ENCODE measurements at regions not wholly inside any gene's neighbourhood (a gene's known extent, or its start where the extent isn't known, plus 50 kb on each side); places are given as distances from the start of the nearest gene placed in this dataset.

- Histone ChIP-seq H3K4me1 (ENCODE audit: control insufficient read depth, insufficient read depth, low read length) (no peaks in the 10 kb centered on the region), H3K36me3 (ENCODE audit: control insufficient read depth, insufficient read depth, low read length) (no peaks in the 10 kb centered on the region), H3K27me3 (ENCODE audit: control insufficient read depth, insufficient read depth, low read length) (no peaks in the 10 kb centered on the region), H3K27ac (ENCODE audit: low read length) (no peak overlapping the region), H3K9me3 (ENCODE audit: control insufficient read depth, insufficient read depth, low read length) (no peaks in the 10 kb centered on the region), H3K4me3 (ENCODE audit: low read length) (no peak overlapping the region)
- no CpG with 5 or more reads among the region's 1 CpG for WGBS (ENCODE audit: insufficient coverage, insufficient read length)
- DNase-seq (ENCODE audit: low read depth, low spot score), result no peak
These were observed 460.4 kb downstream of the MBD2 start for GRCh38 chr18:53764086-53764485.

- Histone ChIP-seq H3K36me3 (ENCODE audit: control insufficient read depth, insufficient read depth, low read length) (no peaks in the 10 kb centered on the region), H3K27ac (ENCODE audit: low read length) (no peak overlapping the region), H3K4me3 (ENCODE audit: low read length) (no peak overlapping the region), H3K27me3 (ENCODE audit: control insufficient read depth, insufficient read depth, low read length) (no peaks in the 10 kb centered on the region), H3K4me1 (ENCODE audit: control insufficient read depth, insufficient read depth, low read length) (no peaks in the 10 kb centered on the region), H3K9me3 (ENCODE audit: control insufficient read depth, insufficient read depth, low read length) (no peaks in the 10 kb centered on the region)
- WGBS (ENCODE audit: insufficient coverage, insufficient read length), result no CpG with 5 or more reads among the region's 2 CpGs
- no peak for DNase-seq (ENCODE audit: low read depth, low spot score)
These were observed 467.1 kb downstream of the MBD2 start for GRCh38 chr18:53757328-53757727.

GRCh38 chr18:53756610-53756972, 467.9 kb downstream of the MBD2 start:
- no peaks in the 10 kb centered on the region for H3K36me3 ChIP-seq (ENCODE audit: control insufficient read depth, insufficient read depth, low read length)
- H3K27me3 ChIP-seq (ENCODE audit: control insufficient read depth, insufficient read depth, low read length), result no peaks in the 10 kb centered on the region
- H3K4me1 ChIP-seq (ENCODE audit: control insufficient read depth, insufficient read depth, low read length), result no peaks in the 10 kb centered on the region
- DNase-seq (ENCODE audit: low read depth, low spot score), result no peak
- 100% methylated on average over 3 of the region's 3 CpGs for WGBS (ENCODE audit: insufficient coverage, insufficient read length)
- H3K27ac ChIP-seq (ENCODE audit: low read length), result no peak overlapping the region
- H3K4me3 ChIP-seq (ENCODE audit: low read length), result no peak overlapping the region
- no peaks in the 10 kb centered on the region for H3K9me3 ChIP-seq (ENCODE audit: control insufficient read depth, insufficient read depth, low read length)

- no peak overlapping the region for H3K27ac ChIP-seq (ENCODE audit: low read length)
- no peaks in the 10 kb centered on the region for H3K9me3 ChIP-seq (ENCODE audit: control insufficient read depth, insufficient read depth, low read length)
- no peak overlapping the region for H3K4me3 ChIP-seq (ENCODE audit: low read length)
- no peak for DNase-seq (ENCODE audit: low read depth, low spot score)
- no peaks in the 10 kb centered on the region for H3K27me3 ChIP-seq (ENCODE audit: control insufficient read depth, insufficient read depth, low read length)
- no CpG with 5 or more reads among the region's 5 CpGs for WGBS (ENCODE audit: insufficient coverage, insufficient read length)
- H3K36me3 ChIP-seq (ENCODE audit: control insufficient read depth, insufficient read depth, low read length), result no peaks in the 10 kb centered on the region
- H3K4me1 ChIP-seq (ENCODE audit: control insufficient read depth, insufficient read depth, low read length), result no peaks in the 10 kb centered on the region
These were observed 468.4 kb downstream of the MBD2 start for GRCh38 chr18:53755914-53756609.

- no peak overlapping the region for H3K27ac ChIP-seq (ENCODE audit: low read length)
- H3K36me3 ChIP-seq (ENCODE audit: control insufficient read depth, insufficient read depth, low read length), result no peaks in the 10 kb centered on the region
- H3K4me3 ChIP-seq (ENCODE audit: low read length), result no peak overlapping the region
- DNase-seq (ENCODE audit: low read depth, low spot score), result no peak
- no peaks in the 10 kb centered on the region for H3K9me3 ChIP-seq (ENCODE audit: control insufficient read depth, insufficient read depth, low read length)
- no peaks in the 10 kb centered on the region for H3K27me3 ChIP-seq (ENCODE audit: control insufficient read depth, insufficient read depth, low read length)
- no peaks in the 10 kb centered on the region for H3K4me1 ChIP-seq (ENCODE audit: control insufficient read depth, insufficient read depth, low read length)
These were observed 470.3 kb downstream of the MBD2 start for GRCh38 chr18:53754154-53754553.

- H3K27ac ChIP-seq (ENCODE audit: low read length), result no peak overlapping the region
- no peak overlapping the region for H3K4me3 ChIP-seq (ENCODE audit: low read length)
- H3K27me3 ChIP-seq (ENCODE audit: control insufficient read depth, insufficient read depth, low read length), result no peaks in the 10 kb centered on the region
- no CpG with 5 or more reads among the region's 3 CpGs for WGBS (ENCODE audit: insufficient coverage, insufficient read length)
- H3K36me3 ChIP-seq (ENCODE audit: control insufficient read depth, insufficient read depth, low read length), result no peaks in the 10 kb centered on the region
- no peak for DNase-seq (ENCODE audit: low read depth, low spot score)
- H3K4me1 ChIP-seq (ENCODE audit: control insufficient read depth, insufficient read depth, low read length), result no peaks in the 10 kb centered on the region
- no peaks in the 10 kb centered on the region for H3K9me3 ChIP-seq (ENCODE audit: control insufficient read depth, insufficient read depth, low read length)
These were observed 470.9 kb downstream of the MBD2 start for GRCh38 chr18:53753601-53754000.

GRCh38 chr18:53752781-53753367, 471.6 kb downstream of the MBD2 start:
- no peaks in the 10 kb centered on the region for H3K4me1 ChIP-seq (ENCODE audit: control insufficient read depth, insufficient read depth, low read length)
- no peak for DNase-seq (ENCODE audit: low read depth, low spot score)
- H3K27me3 ChIP-seq (ENCODE audit: control insufficient read depth, insufficient read depth, low read length), result no peaks in the 10 kb centered on the region
- H3K27ac ChIP-seq (ENCODE audit: low read length), result no peak overlapping the region
- no peaks in the 10 kb centered on the region for H3K36me3 ChIP-seq (ENCODE audit: control insufficient read depth, insufficient read depth, low read length)
- H3K4me3 ChIP-seq (ENCODE audit: low read length), result no peak overlapping the region
- WGBS (ENCODE audit: insufficient coverage, insufficient read length), result no CpG with 5 or more reads among the region's 5 CpGs
- no peaks in the 10 kb centered on the region for H3K9me3 ChIP-seq (ENCODE audit: control insufficient read depth, insufficient read depth, low read length)

- Histone ChIP-seq H3K27ac (ENCODE audit: low read length) (no peak overlapping the region), H3K9me3 (ENCODE audit: control insufficient read depth, insufficient read depth, low read length) (no peaks in the 10 kb centered on the region), H3K4me3 (ENCODE audit: low read length) (no peak overlapping the region), H3K4me1 (ENCODE audit: control insufficient read depth, insufficient read depth, low read length) (no peaks in the 10 kb centered on the region; the same call in 1 of the 2 replicates), H3K36me3 (ENCODE audit: control insufficient read depth, insufficient read depth, low read length) (no peaks in the 10 kb centered on the region), H3K27me3 (ENCODE audit: control insufficient read depth, insufficient read depth, low read length) (no peaks in the 10 kb centered on the region)
- no CpG with 5 or more reads among the region's 5 CpGs for WGBS (ENCODE audit: insufficient coverage, insufficient read length)
- no peak for DNase-seq (ENCODE audit: low read depth, low spot score)
These were observed 474.7 kb downstream of the MBD2 start for GRCh38 chr18:53749766-53750165.

GRCh38 chr18:53747663-53748160, 476.8 kb downstream of the MBD2 start:
- H3K36me3 ChIP-seq (ENCODE audit: control insufficient read depth, insufficient read depth, low read length), result no peaks in the 10 kb centered on the region
- H3K4me1 ChIP-seq (ENCODE audit: control insufficient read depth, insufficient read depth, low read length), result no peaks in the 10 kb centered on the region; the same call in 1 of the 2 replicates
- no peaks in the 10 kb centered on the region for H3K9me3 ChIP-seq (ENCODE audit: control insufficient read depth, insufficient read depth, low read length)
- no peak overlapping the region for H3K27ac ChIP-seq (ENCODE audit: low read length)
- DNase-seq (ENCODE audit: low read depth, low spot score), result no peak
- no peaks in the 10 kb centered on the region for H3K27me3 ChIP-seq (ENCODE audit: control insufficient read depth, insufficient read depth, low read length)
- H3K4me3 ChIP-seq (ENCODE audit: low read length), result no peak overlapping the region

GRCh38 chr18:53747210-53747609, 477.3 kb downstream of the MBD2 start:
- DNase-seq (ENCODE audit: low read depth, low spot score), result no peak
- Histone ChIP-seq H3K27ac (ENCODE audit: low read length) (no peak overlapping the region), H3K4me3 (ENCODE audit: low read length) (no peak overlapping the region), H3K36me3 (ENCODE audit: control insufficient read depth, insufficient read depth, low read length) (no peaks in the 10 kb centered on the region), H3K9me3 (ENCODE audit: control insufficient read depth, insufficient read depth, low read length) (no peaks in the 10 kb centered on the region), H3K27me3 (ENCODE audit: control insufficient read depth, insufficient read depth, low read length) (no peaks in the 10 kb centered on the region), H3K4me1 (ENCODE audit: control insufficient read depth, insufficient read depth, low read length) (no peaks in the 10 kb centered on the region; the same call in 1 of the 2 replicates)
- WGBS (ENCODE audit: insufficient coverage, insufficient read length), result no CpG with 5 or more reads among the region's 2 CpGs

GRCh38 chr18:53745986-53746385, 478.5 kb downstream of the MBD2 start:
- no peaks in the 10 kb centered on the region for H3K36me3 ChIP-seq (ENCODE audit: control insufficient read depth, insufficient read depth, low read length)
- no CpG with 5 or more reads among the region's 1 CpG for WGBS (ENCODE audit: insufficient coverage, insufficient read length)
- DNase-seq (ENCODE audit: low read depth, low spot score), result no peak

More at GRCh38 chr18:53745986-53746385, 478.5 kb downstream of the MBD2 start:
- Histone ChIP-seq H3K4me1 (ENCODE audit: control insufficient read depth, insufficient read depth, low read length) (no peaks in the 10 kb centered on the region; the same call in 1 of the 2 replicates), H3K27ac (ENCODE audit: low read length) (no peak overlapping the region), H3K4me3 (ENCODE audit: low read length) (no peak overlapping the region), H3K9me3 (ENCODE audit: control insufficient read depth, insufficient read depth, low read length) (no peaks in the 10 kb centered on the region), H3K27me3 (ENCODE audit: control insufficient read depth, insufficient read depth, low read length) (no peaks in the 10 kb centered on the region)
